Fibroblast of pulmonary artery (primary cell): ENCODE measurements at regions not wholly inside any gene's neighbourhood (a gene's known extent, or its start where the extent isn't known, plus 50 kb on each side); places are given as distances from the start of the nearest gene placed in this dataset.

ENCODE experiments used
- DNase-seq: peaks from one replicate; pipeline ENCODE4 v3.0.0-alpha.2; 2010; ENCODE audit warnings: low read depth
- H3K4me3 ChIP-seq: replicated peaks from 2 replicates; pipeline ENCODE4 v1.5.1; 2011; ENCODE audit warnings: low read depth, mild to moderate bottlenecking, control low read depth, low read length, moderate library complexity
- TF ChIP-seq, protein P1 (sequence below): IDR thresholded peaks from 2 replicates; pipeline ENCODE4 v1.5.1; 2011; ENCODE audit warnings: mild to moderate bottlenecking, control low read depth, low read length, inconsistent platforms; ENCODE audit errors: missing control alignments

- no peak for DNase-seq
- no peak overlapping the region for H3K4me3 ChIP-seq
- TF ChIP-seq, protein P1, sequence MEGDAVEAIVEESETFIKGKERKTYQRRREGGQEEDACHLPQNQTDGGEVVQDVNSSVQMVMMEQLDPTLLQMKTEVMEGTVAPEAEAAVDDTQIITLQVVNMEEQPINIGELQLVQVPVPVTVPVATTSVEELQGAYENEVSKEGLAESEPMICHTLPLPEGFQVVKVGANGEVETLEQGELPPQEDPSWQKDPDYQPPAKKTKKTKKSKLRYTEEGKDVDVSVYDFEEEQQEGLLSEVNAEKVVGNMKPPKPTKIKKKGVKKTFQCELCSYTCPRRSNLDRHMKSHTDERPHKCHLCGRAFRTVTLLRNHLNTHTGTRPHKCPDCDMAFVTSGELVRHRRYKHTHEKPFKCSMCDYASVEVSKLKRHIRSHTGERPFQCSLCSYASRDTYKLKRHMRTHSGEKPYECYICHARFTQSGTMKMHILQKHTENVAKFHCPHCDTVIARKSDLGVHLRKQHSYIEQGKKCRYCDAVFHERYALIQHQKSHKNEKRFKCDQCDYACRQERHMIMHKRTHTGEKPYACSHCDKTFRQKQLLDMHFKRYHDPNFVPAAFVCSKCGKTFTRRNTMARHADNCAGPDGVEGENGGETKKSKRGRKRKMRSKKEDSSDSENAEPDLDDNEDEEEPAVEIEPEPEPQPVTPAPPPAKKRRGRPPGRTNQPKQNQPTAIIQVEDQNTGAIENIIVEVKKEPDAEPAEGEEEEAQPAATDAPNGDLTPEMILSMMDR: no peak
Observed at GRCh38 chr7:113483657-113484056, 365.3 kb upstream of the SMIM30 start.

DNA sequence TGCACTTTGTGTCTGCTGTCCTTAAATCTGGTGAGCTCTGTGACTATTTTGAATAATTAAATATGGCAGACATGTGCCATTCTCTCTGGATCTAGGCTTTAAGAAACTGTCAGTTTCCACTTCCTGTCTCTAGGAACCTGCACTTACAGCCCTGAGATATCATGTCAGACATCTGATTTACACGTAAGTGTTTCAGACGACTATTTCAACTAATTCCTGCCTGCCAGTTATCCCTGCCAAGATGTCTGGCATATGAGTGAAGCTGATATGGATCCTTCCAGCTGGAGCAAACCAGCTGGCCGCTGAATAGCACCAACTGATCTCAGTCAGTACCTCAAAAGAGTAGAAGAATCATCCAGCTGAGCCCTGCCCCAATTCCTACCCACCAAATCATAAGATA lies 362.2 kb upstream of the SMIM30 start:
- no peak for DNase-seq
- TF ChIP-seq, protein P1: no peak
- no peak overlapping the region for H3K4me3 ChIP-seq

GRCh38 chr7:113464096-113464855 lies 345.9 kb upstream of the SMIM30 start:
- DNase-seq: no peak
- TF ChIP-seq, protein P1: no peak
- no peak overlapping the region for H3K4me3 ChIP-seq

DNA sequence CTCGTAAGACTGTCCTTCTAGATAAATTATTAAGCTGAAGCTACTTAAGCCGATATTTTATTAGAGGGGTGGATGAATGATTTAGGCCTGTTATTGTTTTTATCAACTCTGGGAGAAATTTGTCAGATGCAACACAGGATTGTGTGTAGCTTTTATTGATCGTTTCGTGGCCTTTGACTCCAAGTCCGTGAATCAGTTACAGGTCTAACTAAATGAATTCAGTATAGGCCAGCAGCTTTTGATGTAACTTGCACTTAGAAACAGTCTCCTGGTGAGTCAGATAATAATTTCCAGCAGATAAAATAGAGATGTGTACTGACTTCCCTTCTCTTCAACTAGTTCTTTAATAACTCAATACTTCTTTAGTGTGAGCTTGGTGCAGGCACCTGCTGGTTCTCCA lies 341.7 kb upstream of the SMIM30 start:
- DNase-seq: no peak
- H3K4me3 ChIP-seq: no peak overlapping the region
- TF ChIP-seq, protein P1: no peak

DNA sequence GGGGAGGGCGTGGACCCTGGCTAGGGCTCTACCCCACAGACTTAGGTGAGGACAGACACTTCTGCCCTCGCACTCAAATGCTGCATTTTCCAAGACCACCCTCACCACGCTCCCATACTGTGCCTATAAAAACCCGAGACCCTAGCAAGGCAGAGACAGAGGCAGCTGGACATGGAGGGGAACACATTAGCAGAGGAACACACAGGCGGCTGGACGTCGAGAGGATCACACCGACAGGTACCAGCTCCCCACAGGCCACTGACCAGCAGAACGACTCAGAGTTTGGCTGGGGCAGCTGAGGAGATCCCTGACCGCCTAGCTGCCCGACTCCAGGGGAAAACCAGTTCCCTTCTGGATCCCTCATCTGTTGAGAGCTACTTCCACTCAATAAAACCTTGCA lies 338.2 kb upstream of the SMIM30 start:
- no peak overlapping the region for H3K4me3 ChIP-seq
- TF ChIP-seq, protein P1: no peak
- DNase-seq: no peak

GRCh38 chr7:113454597-113455169 lies 336.3 kb upstream of the SMIM30 start:
- TF ChIP-seq, protein P1: no peak
- DNase-seq: no peak
- no peak overlapping the region for H3K4me3 ChIP-seq

DNA sequence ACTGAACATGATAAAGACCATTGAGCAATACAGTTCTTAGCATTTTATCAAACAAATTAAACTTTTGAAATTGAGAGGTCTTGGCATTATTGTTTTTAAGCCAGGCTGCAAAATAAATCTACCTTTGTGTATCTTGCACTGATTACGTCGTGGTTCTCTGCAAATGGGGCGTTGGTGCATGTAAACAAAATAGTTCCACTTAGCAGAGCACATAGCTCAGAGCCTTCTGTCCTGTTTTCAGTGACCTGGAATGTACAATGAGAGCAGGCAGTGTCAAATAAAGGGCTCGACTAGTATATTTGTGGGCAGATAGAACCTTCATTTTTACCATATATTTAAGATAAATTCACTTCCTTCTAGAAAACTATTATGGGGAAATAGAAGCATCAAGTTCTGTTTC lies 333.9 kb upstream of the SMIM30 start:
- DNase-seq: no peak
- H3K4me3 ChIP-seq: no peak overlapping the region
- TF ChIP-seq, protein P1: no peak
